Mammary epithelial cell (primary cell): ENCODE measurements at regions not wholly inside any gene's neighbourhood (a gene's known extent, or its start where the extent isn't known, plus 50 kb on each side); places are given as distances from the start of the nearest gene placed in this dataset.

ENCODE experiments used
- EZH2 ChIP-seq: IDR thresholded peaks from 2 replicates; pipeline ENCODE4 v1.6.1; 2012; ENCODE audit warnings: low read length, inconsistent platforms, borderline replicate concordance
- TF ChIP-seq, protein P1 (sequence below), 2 donors: IDR thresholded peaks in 1 of 2; conservative IDR thresholded peaks in 1 of 2; 2 replicates each; pipeline ENCODE4 v1.5.1; 2011 to 2012; ENCODE audit warnings: inconsistent platforms in 2 of 2, low read length in 2 of 2, mild to moderate bottlenecking in 2 of 2, control low read depth in 1 of 2, low read depth in 1 of 2; ENCODE audit not compliant: insufficient read depth in 1 of 2; ENCODE audit errors: extremely low read depth in 1 of 2

DNA sequence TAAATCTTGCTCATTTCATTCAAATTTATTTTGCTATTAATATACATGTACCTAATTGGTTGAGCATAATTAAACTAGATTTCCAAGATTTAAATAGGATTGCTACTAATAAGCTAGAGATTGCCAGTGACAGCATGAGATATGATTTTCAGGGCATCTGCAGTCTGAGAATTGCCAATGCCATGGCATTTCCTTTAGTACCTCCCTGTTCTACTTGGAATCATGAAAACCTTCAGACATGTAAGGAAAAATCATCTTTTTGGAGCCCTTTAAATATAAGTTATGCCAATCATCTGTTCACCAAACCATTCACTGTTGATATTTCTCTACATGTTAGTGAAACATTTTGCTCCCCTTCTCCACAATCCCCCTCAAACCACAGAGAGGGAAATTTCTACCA is 691.4 kb downstream of the DNAH5 start:
- no peak for TF ChIP-seq EZH2
- TF ChIP-seq, protein P1, sequence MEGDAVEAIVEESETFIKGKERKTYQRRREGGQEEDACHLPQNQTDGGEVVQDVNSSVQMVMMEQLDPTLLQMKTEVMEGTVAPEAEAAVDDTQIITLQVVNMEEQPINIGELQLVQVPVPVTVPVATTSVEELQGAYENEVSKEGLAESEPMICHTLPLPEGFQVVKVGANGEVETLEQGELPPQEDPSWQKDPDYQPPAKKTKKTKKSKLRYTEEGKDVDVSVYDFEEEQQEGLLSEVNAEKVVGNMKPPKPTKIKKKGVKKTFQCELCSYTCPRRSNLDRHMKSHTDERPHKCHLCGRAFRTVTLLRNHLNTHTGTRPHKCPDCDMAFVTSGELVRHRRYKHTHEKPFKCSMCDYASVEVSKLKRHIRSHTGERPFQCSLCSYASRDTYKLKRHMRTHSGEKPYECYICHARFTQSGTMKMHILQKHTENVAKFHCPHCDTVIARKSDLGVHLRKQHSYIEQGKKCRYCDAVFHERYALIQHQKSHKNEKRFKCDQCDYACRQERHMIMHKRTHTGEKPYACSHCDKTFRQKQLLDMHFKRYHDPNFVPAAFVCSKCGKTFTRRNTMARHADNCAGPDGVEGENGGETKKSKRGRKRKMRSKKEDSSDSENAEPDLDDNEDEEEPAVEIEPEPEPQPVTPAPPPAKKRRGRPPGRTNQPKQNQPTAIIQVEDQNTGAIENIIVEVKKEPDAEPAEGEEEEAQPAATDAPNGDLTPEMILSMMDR (conservative IDR thresholded peaks at IDR 0.05 in 1 of 2, IDR thresholded peaks at IDR 0.05 in 1 of 2; ENCODE audit: extremely low read depth in 1 of 2, insufficient read depth in 1 of 2, low read depth in 1 of 2, low read length in 2 of 2), result no peak
